Colonic mucosa (tissue), 4 donors: ENCODE measurements at regions not wholly inside any gene's neighbourhood (a gene's known extent, or its start where the extent isn't known, plus 50 kb on each side); places are given as distances from the start of the nearest gene placed in this dataset.

Source experiments
- DNase-seq: peaks from one replicate; pipeline ENCODE4 v3.0.0-alpha.2; 2020
- H3K27ac ChIP-seq: fragments of 200-600 bp; one replicate; pipeline ENCODE4 v1.8.0; 2021
- H3K27me3 ChIP-seq: fragments of 200-600 bp; one replicate; pipeline ENCODE4 v1.8.0; 2021
- H3K36me3 ChIP-seq: fragments of 200-600 bp; one replicate; pipeline ENCODE4 v1.8.0; 2021
- H3K4me1 ChIP-seq: fragments of 200-600 bp; one replicate; pipeline ENCODE4 v1.8.0; 2021; ENCODE audit warnings: mild to moderate bottlenecking
- H3K4me3 ChIP-seq: fragments of 200-600 bp; one replicate; pipeline ENCODE4 v1.8.0; 2021
- H3K9ac ChIP-seq, 2 donors: one replicate each; pipeline ENCODE4 v1.7.0; 2013; ENCODE audit warnings: control low read depth in 2 of 2, low read depth in 2 of 2, low read length in 2 of 2
- H3K9me3 ChIP-seq: fragments of 200-600 bp; one replicate; pipeline ENCODE4 v1.8.0; 2021
- CTCF ChIP-seq: fragments of 200-600 bp; IDR thresholded peaks from one replicate; pipeline ENCODE4 v1.8.0; 2022; ENCODE audit warnings: antibody characterized with exemption, mild to moderate bottlenecking
- intact Hi-C: fragments of 100-400 bp; cut with DNase I; formaldehyde crosslinking; loops from one replicate; pipeline ENCODE4 v1.14.1; 2022
- donor health status: healthy.
- donor health status: DM: no; HTN: no; CAD: no.
- donor health status: DM: no; HTN: no; CAD: no.

DNA sequence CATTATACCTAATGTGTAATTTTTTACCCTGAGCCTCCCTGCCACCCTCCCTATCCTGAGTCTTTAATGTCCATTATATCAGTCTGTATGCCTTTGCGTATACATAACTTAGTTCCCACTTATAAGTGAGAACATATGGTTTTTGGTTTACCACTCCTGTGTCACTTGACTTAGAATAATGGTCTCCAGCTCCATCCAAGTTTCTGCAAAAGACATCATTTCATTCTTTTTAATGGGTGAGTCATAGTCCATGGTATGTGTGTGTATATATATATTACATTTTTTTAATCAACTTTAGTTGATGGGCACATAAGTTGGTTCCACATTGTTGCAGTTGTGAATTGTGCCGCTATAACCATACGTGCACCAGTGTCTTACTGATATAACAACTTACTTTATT lies 477.1 kb upstream of the NEGR1 start:
- Histone ChIP-seq H3K27me3 (no peaks in the 10 kb centered on the region), H3K9ac (no peak overlapping the region), H3K4me3 (no peak overlapping the region), H3K4me1 (no peaks in the 10 kb centered on the region), H3K27ac (no peak overlapping the region), H3K36me3 (no peaks in the 10 kb centered on the region), H3K9me3 (no peaks in the 10 kb centered on the region)
- no peak for TF ChIP-seq CTCF
- intact Hi-C loops = no loop called here
- DNase-seq = no peak

- no peaks in the 10 kb centered on the region for H3K36me3 ChIP-seq
Measured at GRCh38 chr1:72757843-72758242, 475.5 kb upstream of the NEGR1 start.

GRCh38 chr1:72745413-72745812 lies 463.1 kb upstream of the NEGR1 start:
- DNase-seq = no peak
- Histone ChIP-seq H3K27ac (no peak overlapping the region), H3K4me1 (no peaks in the 10 kb centered on the region), H3K27me3 (no peaks in the 10 kb centered on the region), H3K4me3 (no peak overlapping the region), H3K36me3 (no peaks in the 10 kb centered on the region), H3K9ac (no peak overlapping the region), H3K9me3 (no peaks in the 10 kb centered on the region)
- TF ChIP-seq CTCF = no peak
- intact Hi-C loops = no loop called here

More at GRCh38 chr1:72757843-72758242, 475.5 kb upstream of the NEGR1 start:
- Histone ChIP-seq H3K27me3 (no peaks in the 10 kb centered on the region), H3K9ac (no peak overlapping the region), H3K4me3 (no peak overlapping the region), H3K9me3 (no peaks in the 10 kb centered on the region), H3K27ac (no peak overlapping the region), H3K4me1 (no peaks in the 10 kb centered on the region)
- no peak for TF ChIP-seq CTCF
- no peak for DNase-seq
- intact Hi-C loops = no loop called here

DNA sequence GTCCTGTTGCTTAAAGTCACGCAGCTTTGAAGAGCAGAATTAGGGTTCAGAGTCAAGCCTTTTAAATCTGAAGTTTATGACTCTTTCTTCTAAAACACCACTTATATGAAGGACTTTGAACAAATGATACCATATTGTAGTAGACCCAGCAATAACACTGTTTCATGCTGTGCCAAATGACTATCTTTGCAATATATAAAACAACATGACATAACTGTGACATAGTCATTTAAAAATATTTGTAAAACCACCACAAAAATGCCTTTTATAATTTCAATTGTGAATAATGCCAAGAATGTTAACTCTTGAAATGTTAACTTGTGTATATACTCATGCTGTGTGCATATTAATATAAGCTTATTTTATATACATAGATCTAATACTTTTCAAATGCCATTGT lies 452.1 kb upstream of the NEGR1 start:
- no peak for TF ChIP-seq CTCF

GRCh38 chr1:72724951-72725861 lies 442.9 kb upstream of the NEGR1 start:
- Histone ChIP-seq H3K9ac (no peak overlapping the region), H3K4me1 (no peaks in the 10 kb centered on the region), H3K36me3 (no peaks in the 10 kb centered on the region), H3K9me3 (no peaks in the 10 kb centered on the region), H3K27me3 (no peaks in the 10 kb centered on the region), H3K27ac (no peak overlapping the region), H3K4me3 (no peak overlapping the region)
- intact Hi-C loops = no loop called here
- no peak for TF ChIP-seq CTCF
- DNase-seq = no peak

More for the DNA sequence above, 452.1 kb upstream of the NEGR1 start:
- Histone ChIP-seq H3K36me3 (no peaks in the 10 kb centered on the region), H3K9ac (no peak overlapping the region), H3K9me3 (no peaks in the 10 kb centered on the region), H3K4me1 (no peaks in the 10 kb centered on the region), H3K4me3 (no peak overlapping the region), H3K27ac (no peak overlapping the region), H3K27me3 (no peaks in the 10 kb centered on the region)
- DNase-seq = no peak
- intact Hi-C loops = no loop called here
